ENCODE measurements at regions not wholly inside any gene's neighbourhood (a gene's known extent, or its start where the extent isn't known, plus 50 kb on each side); places are given as distances from the start of the nearest gene placed in this dataset.

DNA sequence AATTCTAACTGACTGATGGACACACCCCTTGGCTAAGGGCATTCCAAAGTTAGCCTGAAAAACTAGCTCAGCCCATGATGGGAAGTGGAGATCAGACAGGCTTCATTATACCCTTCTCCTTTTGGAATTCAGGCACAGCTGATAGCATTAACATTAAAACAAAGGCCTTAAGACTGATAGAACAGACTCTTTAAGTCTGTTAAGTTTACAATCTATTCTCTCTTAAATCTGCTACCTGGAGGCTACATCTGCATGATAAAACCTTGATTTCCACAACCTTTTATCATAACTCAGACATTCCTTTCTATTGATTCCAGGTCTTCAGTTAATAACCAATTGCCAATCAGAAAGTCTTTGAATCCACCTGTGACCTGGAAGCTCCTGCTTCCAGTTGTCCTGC lies 281.4 kb downstream of the TUSC1 start:
- TF ChIP-seq, protein P1, sequence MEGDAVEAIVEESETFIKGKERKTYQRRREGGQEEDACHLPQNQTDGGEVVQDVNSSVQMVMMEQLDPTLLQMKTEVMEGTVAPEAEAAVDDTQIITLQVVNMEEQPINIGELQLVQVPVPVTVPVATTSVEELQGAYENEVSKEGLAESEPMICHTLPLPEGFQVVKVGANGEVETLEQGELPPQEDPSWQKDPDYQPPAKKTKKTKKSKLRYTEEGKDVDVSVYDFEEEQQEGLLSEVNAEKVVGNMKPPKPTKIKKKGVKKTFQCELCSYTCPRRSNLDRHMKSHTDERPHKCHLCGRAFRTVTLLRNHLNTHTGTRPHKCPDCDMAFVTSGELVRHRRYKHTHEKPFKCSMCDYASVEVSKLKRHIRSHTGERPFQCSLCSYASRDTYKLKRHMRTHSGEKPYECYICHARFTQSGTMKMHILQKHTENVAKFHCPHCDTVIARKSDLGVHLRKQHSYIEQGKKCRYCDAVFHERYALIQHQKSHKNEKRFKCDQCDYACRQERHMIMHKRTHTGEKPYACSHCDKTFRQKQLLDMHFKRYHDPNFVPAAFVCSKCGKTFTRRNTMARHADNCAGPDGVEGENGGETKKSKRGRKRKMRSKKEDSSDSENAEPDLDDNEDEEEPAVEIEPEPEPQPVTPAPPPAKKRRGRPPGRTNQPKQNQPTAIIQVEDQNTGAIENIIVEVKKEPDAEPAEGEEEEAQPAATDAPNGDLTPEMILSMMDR (IDR thresholded peaks at IDR 0.05): no peak
- TF ChIP-seq RFX5 (IDR thresholded peaks at IDR 0.05; ENCODE audit: low read length): no peak
- TF ChIP-seq POLR2AphosphoS5 (IDR thresholded peaks at IDR 0.05; ENCODE audit: low read depth, low read length): no peak
- TF ChIP-seq, protein P2, sequence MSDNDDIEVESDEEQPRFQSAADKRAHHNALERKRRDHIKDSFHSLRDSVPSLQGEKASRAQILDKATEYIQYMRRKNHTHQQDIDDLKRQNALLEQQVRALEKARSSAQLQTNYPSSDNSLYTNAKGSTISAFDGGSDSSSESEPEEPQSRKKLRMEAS (IDR thresholded peaks at IDR 0.05; ENCODE audit: low read depth): no peak
- no peak for TF ChIP-seq ELF1 (IDR thresholded peaks at IDR 0.05)
- no peak for TF ChIP-seq NFIC (IDR thresholded peaks at IDR 0.05; ENCODE audit: borderline replicate concordance)
- TF ChIP-seq FOXM1 (IDR thresholded peaks at IDR 0.05; ENCODE audit: low read depth): no peak
- TF ChIP-seq, protein P3, sequence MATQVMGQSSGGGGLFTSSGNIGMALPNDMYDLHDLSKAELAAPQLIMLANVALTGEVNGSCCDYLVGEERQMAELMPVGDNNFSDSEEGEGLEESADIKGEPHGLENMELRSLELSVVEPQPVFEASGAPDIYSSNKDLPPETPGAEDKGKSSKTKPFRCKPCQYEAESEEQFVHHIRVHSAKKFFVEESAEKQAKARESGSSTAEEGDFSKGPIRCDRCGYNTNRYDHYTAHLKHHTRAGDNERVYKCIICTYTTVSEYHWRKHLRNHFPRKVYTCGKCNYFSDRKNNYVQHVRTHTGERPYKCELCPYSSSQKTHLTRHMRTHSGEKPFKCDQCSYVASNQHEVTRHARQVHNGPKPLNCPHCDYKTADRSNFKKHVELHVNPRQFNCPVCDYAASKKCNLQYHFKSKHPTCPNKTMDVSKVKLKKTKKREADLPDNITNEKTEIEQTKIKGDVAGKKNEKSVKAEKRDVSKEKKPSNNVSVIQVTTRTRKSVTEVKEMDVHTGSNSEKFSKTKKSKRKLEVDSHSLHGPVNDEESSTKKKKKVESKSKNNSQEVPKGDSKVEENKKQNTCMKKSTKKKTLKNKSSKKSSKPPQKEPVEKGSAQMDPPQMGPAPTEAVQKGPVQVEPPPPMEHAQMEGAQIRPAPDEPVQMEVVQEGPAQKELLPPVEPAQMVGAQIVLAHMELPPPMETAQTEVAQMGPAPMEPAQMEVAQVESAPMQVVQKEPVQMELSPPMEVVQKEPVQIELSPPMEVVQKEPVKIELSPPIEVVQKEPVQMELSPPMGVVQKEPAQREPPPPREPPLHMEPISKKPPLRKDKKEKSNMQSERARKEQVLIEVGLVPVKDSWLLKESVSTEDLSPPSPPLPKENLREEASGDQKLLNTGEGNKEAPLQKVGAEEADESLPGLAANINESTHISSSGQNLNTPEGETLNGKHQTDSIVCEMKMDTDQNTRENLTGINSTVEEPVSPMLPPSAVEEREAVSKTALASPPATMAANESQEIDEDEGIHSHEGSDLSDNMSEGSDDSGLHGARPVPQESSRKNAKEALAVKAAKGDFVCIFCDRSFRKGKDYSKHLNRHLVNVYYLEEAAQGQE (IDR thresholded peaks at IDR 0.05; ENCODE audit: low read depth, low read length): no peak
- TF ChIP-seq RAD21 (IDR thresholded peaks at IDR 0.05; ENCODE audit: low read length): no peak
- no peak for TF ChIP-seq SIN3A (IDR thresholded peaks at IDR 0.05; ENCODE audit: borderline replicate concordance, low read depth, low read length)
- no peak for TF ChIP-seq RCOR1 (IDR thresholded peaks at IDR 0.05; ENCODE audit: low read length)
- no peak for TF ChIP-seq EP300 (IDR thresholded peaks at IDR 0.05; ENCODE audit: borderline replicate concordance in 1 of 2, low read depth in 1 of 2, low read length in 1 of 2)
- TF ChIP-seq TAF1 (IDR thresholded peaks at IDR 0.05; ENCODE audit: borderline replicate concordance, low read depth, low read length): no peak
